Stimulated activated naive CD4-positive, alpha-beta T cell treated with Interleukin-2 at 50 U/mL for 16 hours (primary cell): ENCODE measurements at regions not wholly inside any gene's neighbourhood (a gene's known extent, or its start where the extent isn't known, plus 50 kb on each side); places are given as distances from the start of the nearest gene placed in this dataset.

Source experiments
- DNase-seq: peaks from one replicate; lab custom pipeline; 2025; lab: John Stamatoyannopoulos, UW

- no peak for DNase-seq
These were observed 177.6 kb downstream of the HHIPL2 start for GRCh38 chr1:222370081-222370912.

DNA sequence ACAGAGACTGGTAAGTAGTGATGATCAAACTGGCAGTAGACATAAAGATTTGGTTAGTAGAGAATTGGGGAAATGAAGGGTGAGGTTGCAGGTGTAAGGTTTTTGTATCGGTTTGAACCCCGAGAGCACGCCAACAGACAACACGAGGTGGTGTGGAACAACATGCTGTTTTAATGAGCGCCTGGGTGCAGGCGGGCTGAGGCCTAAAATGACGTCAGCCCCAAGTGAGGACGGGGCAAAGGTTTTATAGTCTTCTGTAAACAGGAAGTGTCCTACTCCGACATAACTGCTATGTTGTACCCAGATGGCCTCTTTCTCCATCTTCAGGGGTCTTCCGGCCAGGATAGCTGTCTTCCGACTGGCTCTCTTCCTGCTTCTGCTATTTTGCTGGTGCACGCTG lies 178.8 kb downstream of the HHIPL2 start:
- DNase-seq: no peak

DNA sequence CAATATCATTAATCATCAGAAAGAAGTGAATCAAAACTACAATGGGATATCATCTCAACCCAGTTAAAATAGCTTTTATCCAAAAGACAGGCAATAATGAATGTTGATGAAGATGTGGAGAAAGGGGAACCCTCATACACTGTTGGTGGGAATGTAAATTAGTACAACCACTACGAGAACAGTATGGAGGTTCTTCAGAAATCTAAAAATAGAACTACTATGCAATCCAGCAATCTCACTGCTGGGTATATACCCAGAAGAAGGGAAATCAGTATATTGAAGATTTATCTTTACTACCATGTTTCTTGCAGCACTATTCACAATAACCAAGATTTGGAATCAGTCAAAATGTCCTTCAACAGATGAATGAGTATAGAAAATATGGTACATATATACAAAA lies 189.8 kb downstream of the HHIPL2 start:
- no peak for DNase-seq

- DNase-seq: no peak
These were observed 190.7 kb downstream of the HHIPL2 start for GRCh38 chr1:222357252-222357651.

- no peak for DNase-seq
These were observed 200.3 kb downstream of the HHIPL2 start for GRCh38 chr1:222347627-222348026.

DNA sequence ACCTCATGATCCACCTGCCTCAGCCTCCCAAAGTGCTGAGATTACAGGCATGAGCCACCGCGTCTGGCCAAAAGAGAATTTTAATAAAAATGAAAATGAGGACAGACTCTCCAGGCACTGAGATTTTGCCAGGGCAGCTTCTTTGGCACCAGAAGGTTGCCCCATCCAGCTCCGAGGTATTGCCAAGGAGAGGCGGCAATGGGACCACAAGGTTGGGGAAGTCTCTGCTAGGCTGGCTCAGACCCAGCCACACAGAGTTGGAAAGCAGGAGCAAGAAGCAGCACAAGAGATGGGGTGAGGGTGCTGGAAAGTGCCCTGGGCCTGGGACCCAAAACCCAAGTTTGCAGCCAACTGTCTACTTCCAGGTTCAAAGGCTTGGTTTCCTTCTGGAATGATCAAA lies 200.9 kb downstream of the HHIPL2 start:
- no peak for DNase-seq

DNA sequence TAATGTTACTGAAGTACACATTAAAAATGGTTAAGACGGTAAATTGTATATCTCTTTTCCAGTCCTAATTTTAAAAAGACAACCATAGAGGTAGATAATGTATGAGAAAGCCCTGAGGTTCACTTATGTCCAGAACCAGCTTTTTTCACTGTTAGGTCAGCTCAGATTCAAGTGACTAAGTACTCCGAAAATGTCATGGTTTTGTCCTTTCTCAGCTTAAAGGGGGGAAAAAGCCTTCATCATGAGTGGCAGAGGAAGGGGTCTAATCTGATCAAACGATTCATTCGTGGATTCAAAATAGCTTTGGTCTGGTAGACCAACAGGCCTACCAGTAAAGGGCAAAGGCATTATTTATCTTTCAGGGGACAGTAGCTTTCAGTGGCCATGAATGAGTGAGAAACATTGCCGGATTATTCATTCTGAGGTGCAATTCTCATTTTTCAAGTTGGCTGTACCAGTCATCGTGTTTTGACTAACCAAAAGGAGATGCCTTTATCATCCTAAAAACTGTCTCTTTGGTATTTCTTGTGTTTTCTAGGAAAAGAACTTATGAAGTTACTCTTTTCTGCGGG lies 208.4 kb downstream of the HHIPL2 start:
- DNase-seq: no peak

GRCh38 chr1:222335586-222335985 lies 212.3 kb downstream of the HHIPL2 start:
- DNase-seq: no peak

DNA sequence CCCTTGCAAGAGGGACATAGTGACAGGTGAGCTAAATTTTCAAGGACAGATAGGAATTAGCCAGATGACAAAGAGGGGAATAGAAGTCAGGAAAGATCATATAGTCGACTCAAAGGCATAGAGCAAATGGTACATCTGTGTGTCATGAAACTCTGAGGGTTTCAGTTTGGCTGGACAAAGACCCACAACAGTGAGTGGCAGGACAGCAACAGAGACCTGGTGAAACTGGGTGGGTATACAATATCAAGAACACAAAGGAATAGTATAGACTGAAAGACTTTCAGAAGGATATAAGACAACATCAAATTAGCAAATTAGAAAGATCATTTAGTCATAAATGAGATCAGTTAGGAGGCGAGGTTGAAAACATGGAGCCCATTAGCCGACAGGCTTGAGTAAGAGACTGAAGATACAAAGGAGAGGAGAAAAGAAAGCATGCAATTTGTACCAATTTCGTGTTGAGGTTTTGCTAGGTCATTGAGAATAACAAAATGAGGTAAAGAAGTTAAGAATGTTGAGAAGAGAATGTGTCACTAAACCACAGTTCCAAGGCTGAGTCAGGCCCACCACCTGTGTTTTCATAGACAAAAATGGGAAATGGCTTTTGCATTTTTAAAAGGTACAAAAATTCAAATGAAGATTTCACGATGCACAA lies 213.8 kb downstream of the HHIPL2 start:
- DNase-seq: no peak

DNA sequence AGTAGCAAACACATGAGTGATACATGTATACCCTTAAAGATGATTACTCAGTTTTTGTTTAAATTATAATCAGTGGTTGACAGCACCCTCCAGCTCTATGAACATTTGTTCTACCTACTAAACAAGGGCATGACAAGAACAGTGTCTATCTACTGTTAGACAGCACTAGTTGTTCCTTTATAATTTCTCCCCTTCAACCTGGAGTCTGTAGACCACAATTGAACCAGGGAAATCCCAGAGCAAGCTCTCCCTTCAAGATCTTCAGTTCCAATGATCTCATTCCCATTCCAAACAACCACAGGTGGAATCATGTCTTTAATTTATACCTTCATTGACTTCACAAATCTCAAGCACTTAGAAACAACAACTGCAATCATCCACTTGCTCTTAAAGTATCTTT lies 216.1 kb downstream of the HHIPL2 start:
- DNase-seq: no peak

GRCh38 chr1:222331340-222331739 lies 216.6 kb downstream of the HHIPL2 start:
- no peak for DNase-seq

DNA sequence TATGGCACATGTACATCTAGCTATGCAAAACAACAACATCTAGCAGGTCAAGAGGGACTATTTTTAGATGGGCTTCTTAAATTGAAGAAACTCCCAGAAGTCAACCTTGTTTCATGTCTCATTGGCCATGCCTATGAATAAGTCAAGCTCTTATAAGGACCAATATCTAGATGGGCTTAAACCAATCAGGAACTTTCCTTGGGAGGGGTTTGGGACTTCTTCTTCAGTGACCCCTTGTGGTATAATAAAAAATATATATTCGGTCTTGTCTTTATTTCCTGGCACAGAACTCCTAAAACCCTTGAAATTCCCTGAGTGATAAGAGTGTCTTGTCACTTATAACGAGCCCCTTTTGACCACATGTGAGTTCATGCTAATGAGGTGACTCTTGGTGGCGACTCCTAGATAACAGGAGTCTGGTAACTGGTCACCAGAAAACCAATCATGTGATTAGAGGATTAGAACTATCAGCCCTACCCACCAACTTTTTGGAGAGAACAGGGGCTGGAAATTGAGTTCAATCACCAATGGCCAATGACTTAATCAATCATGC lies 218.3 kb downstream of the HHIPL2 start:
- DNase-seq: no peak

DNA sequence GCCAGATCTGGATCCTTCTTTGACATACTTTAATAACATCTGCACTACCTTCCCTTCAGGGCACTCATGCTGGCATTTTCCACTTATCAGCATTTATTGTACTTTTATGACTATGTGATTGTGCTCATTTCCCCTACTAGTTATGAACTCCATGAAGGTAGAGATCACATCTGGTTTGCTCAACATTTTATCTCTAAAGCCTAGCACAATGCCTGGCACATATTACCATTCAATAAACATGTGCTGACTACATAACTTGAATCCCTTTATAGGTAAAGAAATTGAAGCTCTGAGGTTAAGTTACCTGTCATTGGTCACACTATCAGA lies 221.2 kb downstream of the HHIPL2 start:
- DNase-seq: no peak

- no peak for DNase-seq
These were observed 221.7 kb downstream of the HHIPL2 start for GRCh38 chr1:222326006-222326709.

GRCh38 chr1:222325506-222325905 lies 222.4 kb downstream of the HHIPL2 start:
- no peak for DNase-seq

DNA sequence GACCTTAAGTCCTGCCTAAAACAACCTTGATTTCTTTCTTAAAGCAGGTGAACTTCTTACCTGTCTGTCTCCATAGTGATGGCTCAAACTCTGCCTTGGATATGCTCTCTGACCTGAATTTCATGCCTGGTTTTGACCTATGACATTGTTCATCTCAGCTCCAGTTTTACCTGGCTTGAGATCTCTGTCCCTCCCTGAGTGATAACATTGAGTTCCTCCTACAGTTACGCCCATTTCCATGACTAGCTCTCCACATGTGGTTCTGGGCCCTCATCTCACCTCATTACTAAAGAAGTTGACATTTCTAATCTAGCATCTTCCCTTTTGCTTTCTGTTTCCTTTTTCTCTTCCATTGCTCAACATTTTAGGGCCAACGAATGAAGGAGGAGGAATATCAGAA lies 233.1 kb downstream of the HHIPL2 start:
- no peak for DNase-seq

- no peak for DNase-seq
These were observed 237.1 kb downstream of the HHIPL2 start for GRCh38 chr1:222310836-222311235.

DNA sequence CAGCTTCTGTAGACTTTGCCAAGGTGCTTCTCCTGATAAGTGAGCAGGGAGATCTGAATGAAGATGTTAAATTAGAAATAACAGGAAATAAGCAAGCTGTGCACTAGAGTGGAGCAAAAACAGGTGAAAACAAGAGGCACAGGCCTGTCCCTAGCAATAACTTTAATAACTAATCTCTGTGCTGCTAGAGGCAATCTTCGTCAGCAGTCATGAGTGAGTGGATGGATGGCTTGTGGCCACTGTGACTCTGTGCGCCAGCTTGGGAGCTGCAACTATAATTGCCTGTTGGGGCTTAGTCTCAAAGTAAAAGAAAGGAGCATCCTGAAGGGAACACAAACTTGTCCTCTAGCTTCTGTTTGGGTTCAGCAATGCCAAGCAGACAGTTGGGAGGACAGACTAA lies 240.3 kb downstream of the HHIPL2 start:
- DNase-seq: no peak

DNA sequence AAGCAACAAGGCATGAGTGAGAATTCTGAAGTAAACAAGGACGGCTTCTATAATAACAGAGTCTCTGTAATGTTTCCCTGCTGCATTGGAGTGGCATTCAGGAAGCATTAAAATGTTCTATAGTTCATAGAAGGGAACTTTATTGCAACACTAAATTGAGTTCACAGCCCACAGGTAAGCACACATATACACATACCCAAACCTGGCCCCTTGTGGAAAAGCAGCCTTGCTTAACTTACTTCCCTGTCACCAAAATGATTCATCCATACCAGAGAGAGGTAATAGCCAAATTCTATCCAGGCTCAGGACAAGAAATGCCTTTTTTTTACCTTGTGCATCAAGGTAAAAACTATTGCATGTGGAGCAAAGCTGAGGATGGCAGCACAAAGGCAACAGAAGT lies 241.4 kb downstream of the HHIPL2 start:
- no peak for DNase-seq

GRCh38 chr1:222306011-222306410 lies 241.9 kb downstream of the HHIPL2 start:
- no peak for DNase-seq

DNA sequence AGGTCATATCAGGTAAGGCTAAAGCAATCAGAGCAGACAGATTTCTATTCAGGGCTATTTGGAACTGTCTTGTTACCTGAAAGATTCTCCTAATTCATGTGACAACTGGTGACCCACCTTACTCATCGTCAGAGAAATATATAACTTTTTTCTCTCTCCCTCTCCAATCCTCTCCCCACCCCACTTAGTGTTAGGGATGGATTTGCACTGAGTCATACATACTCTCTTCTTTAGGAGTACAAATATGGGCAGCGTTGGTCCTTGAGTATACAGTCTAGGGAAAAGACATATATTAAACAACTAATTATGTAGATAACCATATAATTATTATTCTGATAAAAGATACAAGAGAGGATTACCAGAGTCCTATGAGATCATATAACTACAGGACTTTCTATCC lies 246.3 kb downstream of the HHIPL2 start:
- DNase-seq: no peak

- no peak for DNase-seq
These were observed 248.4 kb downstream of the HHIPL2 start for GRCh38 chr1:222299524-222299923.

GRCh38 chr1:222290866-222291265 lies 257.0 kb downstream of the HHIPL2 start:
- DNase-seq: no peak
